ENCODE measurements at regions not wholly inside any gene's neighbourhood (a gene's known extent, or its start where the extent isn't known, plus 50 kb on each side); places are given as distances from the start of the nearest gene placed in this dataset.
A peak's percentile ranks its signal among the peaks of the same experiment; 100 is the strongest.

- no peak for DNase-seq (ENCODE audit: low read depth)
- H3K4me3 ChIP-seq (ENCODE audit: low read depth, low read length), result no peak overlapping the region
- no peak for TF ChIP-seq CTCF (IDR thresholded peaks at IDR 0.05; ENCODE audit: insufficient read depth, low read depth, low read length)
These were observed 143.9 kb upstream of the FBN2 start for GRCh38 chr5:128681764-128682592.

- no peak for DNase-seq (ENCODE audit: low read depth)
- no peak for TF ChIP-seq CTCF (IDR thresholded peaks at IDR 0.05; ENCODE audit: insufficient read depth, low read depth, low read length)
- H3K4me3 ChIP-seq (ENCODE audit: low read depth, low read length), result no peak overlapping the region
These were observed 144.6 kb upstream of the FBN2 start for GRCh38 chr5:128682669-128683068.

GRCh38 chr5:128684961-128685360 lies 146.9 kb upstream of the FBN2 start:
- no peak for DNase-seq (ENCODE audit: low read depth)
- no peak for TF ChIP-seq CTCF (IDR thresholded peaks at IDR 0.05; ENCODE audit: insufficient read depth, low read depth, low read length)
- no peak overlapping the region for H3K4me3 ChIP-seq (ENCODE audit: low read depth, low read length)

GRCh38 chr5:128687930-128688329 lies 149.9 kb upstream of the FBN2 start:
- no peak for TF ChIP-seq CTCF (IDR thresholded peaks at IDR 0.05; ENCODE audit: insufficient read depth, low read depth, low read length)
- H3K4me3 ChIP-seq (ENCODE audit: low read depth, low read length), result no peak overlapping the region
- no peak for DNase-seq (ENCODE audit: low read depth)

- no peak for DNase-seq (ENCODE audit: low read depth)
- no peak for TF ChIP-seq CTCF (IDR thresholded peaks at IDR 0.05; ENCODE audit: insufficient read depth, low read depth, low read length)
- no peak overlapping the region for H3K4me3 ChIP-seq (ENCODE audit: low read depth, low read length)
These were observed 155.7 kb upstream of the FBN2 start for GRCh38 chr5:128693764-128694163.

- TF ChIP-seq CTCF (IDR thresholded peaks at IDR 0.05; ENCODE audit: insufficient read depth, low read depth, low read length), result peak; percentile 54
- H3K4me3 ChIP-seq (ENCODE audit: low read depth, low read length), result no peak overlapping the region
- DNase-seq (ENCODE audit: low read depth), result peak; percentile 4
These were observed 157.9 kb upstream of the FBN2 start for GRCh38 chr5:128695791-128696530.
